Loucy (cell line): ENCODE measurements at regions not wholly inside any gene's neighbourhood (a gene's known extent, or its start where the extent isn't known, plus 50 kb on each side); places are given as distances from the start of the nearest gene placed in this dataset.

Experiments
- EZH2phosphoT487 ChIP-seq: fragments of 200-600 bp; IDR thresholded peaks from 2 replicates; pipeline ENCODE4 v1.6.1; 2018; ENCODE audit warnings: antibody characterized with exemption, mild to moderate bottlenecking, moderate library complexity, borderline replicate concordance
- TF ChIP-seq, protein P1 (sequence below): fragments of 200-600 bp; sonication (generic); conservative IDR thresholded peaks from 2 replicates; pipeline ENCODE4 v1.5.1; 2014; ENCODE audit warnings: mild to moderate bottlenecking, antibody characterized with exemption, low read length

DNA sequence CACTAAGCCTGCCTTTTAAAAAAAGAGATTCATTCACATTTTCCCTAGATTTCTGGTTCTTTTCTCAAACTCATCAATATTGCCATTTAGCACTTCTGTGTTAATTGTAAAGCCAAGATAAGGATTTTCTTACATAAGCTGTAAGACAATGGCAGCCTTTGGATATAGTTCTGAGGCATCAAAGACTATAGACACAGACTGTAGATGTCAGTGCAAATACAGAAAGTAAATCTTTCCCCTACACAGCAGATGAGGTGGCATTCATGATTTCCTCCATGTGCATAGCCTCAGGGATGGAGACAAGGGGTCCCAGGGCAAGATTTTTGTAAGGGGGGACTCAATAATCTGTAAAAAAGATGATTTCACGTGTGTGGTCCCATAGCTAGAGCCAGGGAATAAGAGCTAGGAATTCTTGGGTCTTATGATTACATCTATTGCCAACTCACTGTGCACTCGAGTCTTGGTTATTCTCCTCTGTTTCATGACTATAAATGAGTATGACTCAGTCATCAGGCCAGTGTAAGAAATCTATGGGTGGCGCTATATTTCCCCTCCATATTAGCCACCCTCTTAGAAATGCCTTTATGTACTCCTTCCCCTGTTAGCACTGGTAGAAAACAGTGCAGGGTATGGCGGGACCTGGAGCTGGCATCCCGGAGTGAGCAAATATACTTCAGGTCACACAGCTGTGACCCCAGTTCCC, 207.5 kb downstream of the EXOC5 start:
- TF ChIP-seq, protein P1, sequence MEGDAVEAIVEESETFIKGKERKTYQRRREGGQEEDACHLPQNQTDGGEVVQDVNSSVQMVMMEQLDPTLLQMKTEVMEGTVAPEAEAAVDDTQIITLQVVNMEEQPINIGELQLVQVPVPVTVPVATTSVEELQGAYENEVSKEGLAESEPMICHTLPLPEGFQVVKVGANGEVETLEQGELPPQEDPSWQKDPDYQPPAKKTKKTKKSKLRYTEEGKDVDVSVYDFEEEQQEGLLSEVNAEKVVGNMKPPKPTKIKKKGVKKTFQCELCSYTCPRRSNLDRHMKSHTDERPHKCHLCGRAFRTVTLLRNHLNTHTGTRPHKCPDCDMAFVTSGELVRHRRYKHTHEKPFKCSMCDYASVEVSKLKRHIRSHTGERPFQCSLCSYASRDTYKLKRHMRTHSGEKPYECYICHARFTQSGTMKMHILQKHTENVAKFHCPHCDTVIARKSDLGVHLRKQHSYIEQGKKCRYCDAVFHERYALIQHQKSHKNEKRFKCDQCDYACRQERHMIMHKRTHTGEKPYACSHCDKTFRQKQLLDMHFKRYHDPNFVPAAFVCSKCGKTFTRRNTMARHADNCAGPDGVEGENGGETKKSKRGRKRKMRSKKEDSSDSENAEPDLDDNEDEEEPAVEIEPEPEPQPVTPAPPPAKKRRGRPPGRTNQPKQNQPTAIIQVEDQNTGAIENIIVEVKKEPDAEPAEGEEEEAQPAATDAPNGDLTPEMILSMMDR, result no peak
- TF ChIP-seq EZH2phosphoT487, result no peak
